Prostate gland (tissue), 2 donors: ENCODE measurements at regions not wholly inside any gene's neighbourhood (a gene's known extent, or its start where the extent isn't known, plus 50 kb on each side); places are given as distances from the start of the nearest gene placed in this dataset.

Experiments
- CTCF ChIP-seq, 4 experiments: fragments of 200-600 bp in 2 of 4; fragments of 450-650 bp in 2 of 4; sonication (generic) in 2 of 4; IDR thresholded peaks; 1 replicate in 3 of 4; 2 replicates in 1 of 4; pipeline ENCODE4 v1.5.1; 2016 to 2019; ENCODE audit warnings: antibody characterized with exemption in 4 of 4, mild to moderate bottlenecking in 2 of 4, moderate library complexity in 2 of 4
- POLR2A ChIP-seq: fragments of 450-650 bp; IDR thresholded peaks from one replicate; pipeline ENCODE4 v1.6.1; 2016; ENCODE audit warnings: antibody characterized with exemption, mild to moderate bottlenecking
- POLR2AphosphoS5 ChIP-seq: sonication (generic); formaldehyde crosslinking; IDR thresholded peaks from one replicate; pipeline ENCODE4 v1.6.1; 2017; ENCODE audit warnings: antibody characterized with exemption

- no peak for TF ChIP-seq CTCF (IDR thresholded peaks at IDR 0.05)
- TF ChIP-seq POLR2A: no peak
- TF ChIP-seq POLR2AphosphoS5: no peak
Measured at GRCh38 chr22:22184277-22184807, 60.2 kb upstream of the VPREB1 start.
